H1 (cell line): ENCODE measurements at regions not wholly inside any gene's neighbourhood (a gene's known extent, or its start where the extent isn't known, plus 50 kb on each side); places are given as distances from the start of the nearest gene placed in this dataset.

Experiments
- CBX8 ChIP-seq: fragments of 300-800, 300-1000 bp; sonication (generic); IDR thresholded peaks from 2 replicates; pipeline ENCODE4 v1.7.1; 2016; ENCODE audit warnings: low read depth, low read length, borderline replicate concordance
- CREB1 ChIP-seq: IDR thresholded peaks from 2 replicates; pipeline ENCODE4 v1.6.1; 2012; ENCODE audit warnings: inconsistent platforms
- GABPA ChIP-seq: IDR thresholded peaks from 2 replicates; pipeline ENCODE4 v1.6.1; 2011; ENCODE audit warnings: mild to moderate bottlenecking, low read length, moderate library complexity, borderline replicate concordance; ENCODE audit not compliant: insufficient read depth
- JUN ChIP-seq: IDR thresholded peaks from 2 replicates; pipeline ENCODE4 v1.6.1; 2011; ENCODE audit warnings: low read depth, mild to moderate bottlenecking, improper control_type of control experiment, low read length
- TAF1 ChIP-seq: IDR thresholded peaks from 2 replicates; pipeline ENCODE4 v1.6.1; 2011; ENCODE audit warnings: mild to moderate bottlenecking, low read depth, low read length
- TF ChIP-seq, protein P1 (sequence below): fragments of 300-600 bp; sonication (generic); IDR thresholded peaks from 2 replicates; pipeline ENCODE4 v1.7.1; 2012; ENCODE audit warnings: low read length, moderate library complexity, mild to moderate bottlenecking, inconsistent platforms; ENCODE audit not compliant: insufficient replicate concordance

DNA sequence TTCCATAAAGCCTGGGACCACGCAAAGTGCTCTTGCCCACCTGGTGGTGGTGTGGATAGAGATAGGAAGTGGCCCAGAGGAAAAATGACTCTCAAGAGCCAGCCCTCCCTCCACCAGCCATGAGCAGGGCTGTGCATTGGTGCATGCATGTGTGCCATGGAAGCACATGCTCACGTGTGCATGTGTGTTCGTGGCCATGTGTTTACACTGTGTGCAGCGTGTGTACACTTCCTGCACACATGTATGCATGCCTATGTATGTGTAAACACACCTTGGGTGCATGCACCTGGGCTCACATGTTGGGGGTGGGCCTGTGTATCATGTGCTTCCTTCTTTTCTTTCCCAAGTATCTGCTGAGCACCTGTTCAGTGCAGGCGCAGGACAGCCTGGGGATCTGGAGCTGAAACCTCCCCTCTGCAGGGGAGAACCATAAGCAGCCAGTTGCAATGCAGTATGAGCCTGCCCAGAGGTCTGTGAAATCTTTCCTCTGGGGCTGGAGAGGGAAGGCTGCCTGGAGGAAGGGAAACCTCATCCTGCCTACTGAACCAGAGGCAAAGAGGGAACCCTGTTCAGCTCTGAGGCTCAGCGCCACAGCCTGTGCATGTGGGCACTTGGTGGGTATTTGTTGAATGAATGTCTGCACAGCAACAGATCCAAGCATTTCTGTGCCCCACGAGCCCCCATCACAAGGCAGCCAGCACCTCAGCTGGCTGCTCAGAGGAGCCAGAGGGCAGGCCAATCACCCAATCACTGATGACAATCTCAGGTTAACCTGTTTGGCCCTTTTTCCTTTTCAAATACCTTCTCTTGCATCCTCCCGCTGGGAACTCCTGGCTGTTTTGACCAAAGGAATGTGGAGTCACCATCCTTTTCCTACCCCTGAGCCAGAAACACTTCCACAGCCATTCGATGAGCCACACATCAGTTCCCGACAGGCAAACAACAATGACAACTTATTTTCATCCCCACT, 327.0 kb downstream of the NPHP4 start (continued):
- TF ChIP-seq, protein P1, sequence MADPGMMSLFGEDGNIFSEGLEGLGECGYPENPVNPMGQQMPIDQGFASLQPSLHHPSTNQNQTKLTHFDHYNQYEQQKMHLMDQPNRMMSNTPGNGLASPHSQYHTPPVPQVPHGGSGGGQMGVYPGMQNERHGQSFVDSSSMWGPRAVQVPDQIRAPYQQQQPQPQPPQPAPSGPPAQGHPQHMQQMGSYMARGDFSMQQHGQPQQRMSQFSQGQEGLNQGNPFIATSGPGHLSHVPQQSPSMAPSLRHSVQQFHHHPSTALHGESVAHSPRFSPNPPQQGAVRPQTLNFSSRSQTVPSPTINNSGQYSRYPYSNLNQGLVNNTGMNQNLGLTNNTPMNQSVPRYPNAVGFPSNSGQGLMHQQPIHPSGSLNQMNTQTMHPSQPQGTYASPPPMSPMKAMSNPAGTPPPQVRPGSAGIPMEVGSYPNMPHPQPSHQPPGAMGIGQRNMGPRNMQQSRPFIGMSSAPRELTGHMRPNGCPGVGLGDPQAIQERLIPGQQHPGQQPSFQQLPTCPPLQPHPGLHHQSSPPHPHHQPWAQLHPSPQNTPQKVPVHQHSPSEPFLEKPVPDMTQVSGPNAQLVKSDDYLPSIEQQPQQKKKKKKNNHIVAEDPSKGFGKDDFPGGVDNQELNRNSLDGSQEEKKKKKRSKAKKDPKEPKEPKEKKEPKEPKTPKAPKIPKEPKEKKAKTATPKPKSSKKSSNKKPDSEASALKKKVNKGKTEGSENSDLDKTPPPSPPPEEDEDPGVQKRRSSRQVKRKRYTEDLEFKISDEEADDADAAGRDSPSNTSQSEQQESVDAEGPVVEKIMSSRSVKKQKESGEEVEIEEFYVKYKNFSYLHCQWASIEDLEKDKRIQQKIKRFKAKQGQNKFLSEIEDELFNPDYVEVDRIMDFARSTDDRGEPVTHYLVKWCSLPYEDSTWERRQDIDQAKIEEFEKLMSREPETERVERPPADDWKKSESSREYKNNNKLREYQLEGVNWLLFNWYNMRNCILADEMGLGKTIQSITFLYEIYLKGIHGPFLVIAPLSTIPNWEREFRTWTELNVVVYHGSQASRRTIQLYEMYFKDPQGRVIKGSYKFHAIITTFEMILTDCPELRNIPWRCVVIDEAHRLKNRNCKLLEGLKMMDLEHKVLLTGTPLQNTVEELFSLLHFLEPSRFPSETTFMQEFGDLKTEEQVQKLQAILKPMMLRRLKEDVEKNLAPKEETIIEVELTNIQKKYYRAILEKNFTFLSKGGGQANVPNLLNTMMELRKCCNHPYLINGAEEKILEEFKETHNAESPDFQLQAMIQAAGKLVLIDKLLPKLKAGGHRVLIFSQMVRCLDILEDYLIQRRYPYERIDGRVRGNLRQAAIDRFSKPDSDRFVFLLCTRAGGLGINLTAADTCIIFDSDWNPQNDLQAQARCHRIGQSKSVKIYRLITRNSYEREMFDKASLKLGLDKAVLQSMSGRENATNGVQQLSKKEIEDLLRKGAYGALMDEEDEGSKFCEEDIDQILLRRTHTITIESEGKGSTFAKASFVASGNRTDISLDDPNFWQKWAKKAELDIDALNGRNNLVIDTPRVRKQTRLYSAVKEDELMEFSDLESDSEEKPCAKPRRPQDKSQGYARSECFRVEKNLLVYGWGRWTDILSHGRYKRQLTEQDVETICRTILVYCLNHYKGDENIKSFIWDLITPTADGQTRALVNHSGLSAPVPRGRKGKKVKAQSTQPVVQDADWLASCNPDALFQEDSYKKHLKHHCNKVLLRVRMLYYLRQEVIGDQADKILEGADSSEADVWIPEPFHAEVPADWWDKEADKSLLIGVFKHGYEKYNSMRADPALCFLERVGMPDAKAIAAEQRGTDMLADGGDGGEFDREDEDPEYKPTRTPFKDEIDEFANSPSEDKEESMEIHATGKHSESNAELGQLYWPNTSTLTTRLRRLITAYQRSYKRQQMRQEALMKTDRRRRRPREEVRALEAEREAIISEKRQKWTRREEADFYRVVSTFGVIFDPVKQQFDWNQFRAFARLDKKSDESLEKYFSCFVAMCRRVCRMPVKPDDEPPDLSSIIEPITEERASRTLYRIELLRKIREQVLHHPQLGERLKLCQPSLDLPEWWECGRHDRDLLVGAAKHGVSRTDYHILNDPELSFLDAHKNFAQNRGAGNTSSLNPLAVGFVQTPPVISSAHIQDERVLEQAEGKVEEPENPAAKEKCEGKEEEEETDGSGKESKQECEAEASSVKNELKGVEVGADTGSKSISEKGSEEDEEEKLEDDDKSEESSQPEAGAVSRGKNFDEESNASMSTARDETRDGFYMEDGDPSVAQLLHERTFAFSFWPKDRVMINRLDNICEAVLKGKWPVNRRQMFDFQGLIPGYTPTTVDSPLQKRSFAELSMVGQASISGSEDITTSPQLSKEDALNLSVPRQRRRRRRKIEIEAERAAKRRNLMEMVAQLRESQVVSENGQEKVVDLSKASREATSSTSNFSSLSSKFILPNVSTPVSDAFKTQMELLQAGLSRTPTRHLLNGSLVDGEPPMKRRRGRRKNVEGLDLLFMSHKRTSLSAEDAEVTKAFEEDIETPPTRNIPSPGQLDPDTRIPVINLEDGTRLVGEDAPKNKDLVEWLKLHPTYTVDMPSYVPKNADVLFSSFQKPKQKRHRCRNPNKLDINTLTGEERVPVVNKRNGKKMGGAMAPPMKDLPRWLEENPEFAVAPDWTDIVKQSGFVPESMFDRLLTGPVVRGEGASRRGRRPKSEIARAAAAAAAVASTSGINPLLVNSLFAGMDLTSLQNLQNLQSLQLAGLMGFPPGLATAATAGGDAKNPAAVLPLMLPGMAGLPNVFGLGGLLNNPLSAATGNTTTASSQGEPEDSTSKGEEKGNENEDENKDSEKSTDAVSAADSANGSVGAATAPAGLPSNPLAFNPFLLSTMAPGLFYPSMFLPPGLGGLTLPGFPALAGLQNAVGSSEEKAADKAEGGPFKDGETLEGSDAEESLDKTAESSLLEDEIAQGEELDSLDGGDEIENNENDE, result no peak
- TF ChIP-seq TAF1, result no peak
- TF ChIP-seq CREB1, result no peak
- TF ChIP-seq CBX8, result no peak
- TF ChIP-seq JUN, result no peak
- no peak for TF ChIP-seq GABPA
